Type B pancreatic cell (in vitro differentiated cells): ENCODE measurements at regions not wholly inside any gene's neighbourhood (a gene's known extent, or its start where the extent isn't known, plus 50 kb on each side); places are given as distances from the start of the nearest gene placed in this dataset.

Source experiments
- DNase-seq: peaks from one replicate; pipeline ENCODE4 v3.0.0; 2021; ENCODE audit warnings: mixed read lengths; ENCODE audit not compliant: unreplicated experiment; ENCODE audit errors: extremely low spot score
- H3K27ac Mint-ChIP-seq: 2 replicates; pipeline ENCODE4 v1.8.0; 2021; ENCODE audit warnings: mild to moderate bottlenecking, mixed read lengths
- H3K27me3 Mint-ChIP-seq: 2 replicates; pipeline ENCODE4 v1.8.0; 2021; ENCODE audit warnings: mixed read lengths
- H3K36me3 Mint-ChIP-seq: 2 replicates; pipeline ENCODE4 v1.8.0; 2021; ENCODE audit warnings: mixed read lengths
- H3K4me1 Mint-ChIP-seq: one replicate; pipeline ENCODE4 v1.8.0; 2021; ENCODE audit warnings: mixed read lengths; ENCODE audit not compliant: unreplicated experiment
- H3K4me3 Mint-ChIP-seq: 2 replicates; pipeline ENCODE4 v1.8.0; 2021; ENCODE audit warnings: mild to moderate bottlenecking, mixed read lengths
- H3K9me3 Mint-ChIP-seq: 2 replicates; pipeline ENCODE4 v1.8.0; 2021; ENCODE audit warnings: mixed read lengths
- TF ChIP-seq, protein P1 (sequence below): fragments of 200-600 bp; sonication (generic); conservative IDR thresholded peaks from 2 replicates; pipeline ENCODE4 v1.5.0; 2021; ENCODE audit warnings: antibody characterized with exemption, mild to moderate bottlenecking

- H3K4me3 Mint-ChIP-seq = no peak overlapping the region
- peaks cover 4% of the 10 kb centered on the region for H3K36me3 Mint-ChIP-seq
These were observed 328.9 kb downstream of the NUF2 start for GRCh38 chr1:163650624-163651023.

DNA sequence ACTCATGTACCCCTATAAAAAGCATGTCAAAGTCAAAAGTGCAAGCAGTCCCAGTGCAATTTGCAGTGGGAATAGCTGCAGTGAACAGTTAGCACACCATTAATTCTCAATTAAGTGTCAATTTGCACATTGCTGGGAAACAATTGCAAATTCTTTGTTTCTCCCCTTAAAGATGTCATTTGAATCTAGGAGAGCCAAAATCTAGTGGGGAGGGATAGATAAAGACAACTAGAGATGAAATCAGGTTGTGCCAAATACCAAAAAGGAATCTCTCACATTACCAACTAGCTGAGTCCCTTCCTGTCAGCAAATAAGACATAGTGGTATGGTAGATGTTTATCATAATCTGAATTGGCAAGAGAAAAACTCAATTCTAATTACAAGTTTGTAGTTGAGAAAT lies 330.7 kb downstream of the NUF2 start:
- Mint-ChIP-seq H3K36me3 (no peaks in the 10 kb centered on the region), H3K27ac (no peak overlapping the region), H3K4me3 (no peak overlapping the region), H3K9me3 (no peaks in the 10 kb centered on the region), H3K4me1 (peaks cover 24% of the 10 kb centered on the region), H3K27me3 (no peaks in the 10 kb centered on the region)
- DNase-seq = no peak
- TF ChIP-seq, protein P1, sequence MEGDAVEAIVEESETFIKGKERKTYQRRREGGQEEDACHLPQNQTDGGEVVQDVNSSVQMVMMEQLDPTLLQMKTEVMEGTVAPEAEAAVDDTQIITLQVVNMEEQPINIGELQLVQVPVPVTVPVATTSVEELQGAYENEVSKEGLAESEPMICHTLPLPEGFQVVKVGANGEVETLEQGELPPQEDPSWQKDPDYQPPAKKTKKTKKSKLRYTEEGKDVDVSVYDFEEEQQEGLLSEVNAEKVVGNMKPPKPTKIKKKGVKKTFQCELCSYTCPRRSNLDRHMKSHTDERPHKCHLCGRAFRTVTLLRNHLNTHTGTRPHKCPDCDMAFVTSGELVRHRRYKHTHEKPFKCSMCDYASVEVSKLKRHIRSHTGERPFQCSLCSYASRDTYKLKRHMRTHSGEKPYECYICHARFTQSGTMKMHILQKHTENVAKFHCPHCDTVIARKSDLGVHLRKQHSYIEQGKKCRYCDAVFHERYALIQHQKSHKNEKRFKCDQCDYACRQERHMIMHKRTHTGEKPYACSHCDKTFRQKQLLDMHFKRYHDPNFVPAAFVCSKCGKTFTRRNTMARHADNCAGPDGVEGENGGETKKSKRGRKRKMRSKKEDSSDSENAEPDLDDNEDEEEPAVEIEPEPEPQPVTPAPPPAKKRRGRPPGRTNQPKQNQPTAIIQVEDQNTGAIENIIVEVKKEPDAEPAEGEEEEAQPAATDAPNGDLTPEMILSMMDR = no peak

More at GRCh38 chr1:163650624-163651023, 328.9 kb downstream of the NUF2 start:
- no peaks in the 10 kb centered on the region for H3K9me3 Mint-ChIP-seq
- no peak overlapping the region for H3K27ac Mint-ChIP-seq
- no peak for DNase-seq
- no peaks in the 10 kb centered on the region for H3K27me3 Mint-ChIP-seq
- TF ChIP-seq, protein P1 = no peak
- H3K4me1 Mint-ChIP-seq = peaks cover 12% of the 10 kb centered on the region

DNA sequence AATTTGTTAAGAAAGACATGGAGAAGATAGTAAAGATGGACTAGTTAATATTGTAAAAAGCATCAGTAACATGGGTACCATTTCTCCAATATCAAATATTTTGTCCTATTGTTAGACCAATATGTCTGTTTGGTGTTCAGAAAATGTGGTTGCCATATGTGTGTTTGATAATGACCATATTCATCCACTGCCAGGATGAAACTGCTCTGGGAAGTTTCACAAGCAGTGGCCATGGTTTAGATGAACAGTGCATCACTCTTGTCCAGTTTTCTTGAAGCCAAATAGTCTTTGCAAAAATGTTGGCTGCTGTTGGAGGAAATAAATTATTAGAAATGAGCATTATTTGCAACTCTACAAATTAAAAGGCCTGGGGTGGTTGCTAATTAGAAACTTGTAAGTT lies 333.8 kb downstream of the NUF2 start:
- DNase-seq = no peak
- TF ChIP-seq, protein P1 = no peak
- peaks cover 29% of the 10 kb centered on the region for H3K4me1 Mint-ChIP-seq
- no peaks in the 10 kb centered on the region for H3K36me3 Mint-ChIP-seq
- peaks cover 8% of the 10 kb centered on the region for H3K9me3 Mint-ChIP-seq
- peak overlapping the region; percentile 10 for H3K27ac Mint-ChIP-seq
- no peaks in the 10 kb centered on the region for H3K27me3 Mint-ChIP-seq
- no peak overlapping the region for H3K4me3 Mint-ChIP-seq

- Mint-ChIP-seq H3K36me3 (no peaks in the 10 kb centered on the region), H3K27me3 (no peaks in the 10 kb centered on the region)
These were observed 334.5 kb downstream of the NUF2 start for GRCh38 chr1:163656095-163656759.

DNA sequence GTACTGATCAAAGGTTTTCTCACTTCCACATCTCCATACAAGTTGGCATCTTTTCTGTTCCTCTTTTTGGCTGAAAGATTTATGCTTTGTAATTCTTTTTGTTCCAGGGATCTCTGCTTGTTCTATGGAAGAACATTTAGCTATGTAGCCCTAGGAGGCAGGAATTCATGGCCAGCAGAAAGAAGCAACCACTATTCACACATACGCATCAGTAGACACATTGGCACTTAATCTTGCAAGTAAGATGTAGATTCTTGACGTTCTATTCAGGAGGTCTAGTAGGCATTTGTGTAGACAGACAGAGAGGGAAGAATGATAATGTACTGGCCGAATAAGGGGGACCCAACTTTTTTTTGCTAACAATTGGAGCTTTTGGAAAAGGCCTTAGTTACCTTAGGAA lies 336.0 kb downstream of the NUF2 start:
- H3K36me3 Mint-ChIP-seq = no peaks in the 10 kb centered on the region
- H3K9me3 Mint-ChIP-seq = peaks cover 8% of the 10 kb centered on the region
- TF ChIP-seq, protein P1 = no peak
- peaks cover 26% of the 10 kb centered on the region for H3K4me1 Mint-ChIP-seq
- H3K27ac Mint-ChIP-seq = no peak overlapping the region
- H3K4me3 Mint-ChIP-seq = no peak overlapping the region
- no peak for DNase-seq
- H3K27me3 Mint-ChIP-seq = no peaks in the 10 kb centered on the region

More at GRCh38 chr1:163656095-163656759, 334.5 kb downstream of the NUF2 start:
- TF ChIP-seq, protein P1 = no peak
- Mint-ChIP-seq H3K4me3 (peak overlapping the region; percentile 24), H3K4me1 (peaks cover 26% of the 10 kb centered on the region), H3K9me3 (peaks cover 8% of the 10 kb centered on the region), H3K27ac (peak overlapping the region; percentile 10)
- DNase-seq = no peak

- H3K4me3 Mint-ChIP-seq = no peak overlapping the region
- DNase-seq = no peak
- peaks cover 14% of the 10 kb centered on the region for H3K4me1 Mint-ChIP-seq
- TF ChIP-seq, protein P1 = no peak
- H3K27ac Mint-ChIP-seq = no peak overlapping the region
- H3K27me3 Mint-ChIP-seq = no peaks in the 10 kb centered on the region
- H3K36me3 Mint-ChIP-seq = no peaks in the 10 kb centered on the region
- H3K9me3 Mint-ChIP-seq = peaks cover 8% of the 10 kb centered on the region
These were observed 339.6 kb downstream of the NUF2 start for GRCh38 chr1:163661391-163661790.
